HCT116 (cell line): ENCODE measurements at regions not wholly inside any gene's neighbourhood (a gene's known extent, or its start where the extent isn't known, plus 50 kb on each side); places are given as distances from the start of the nearest gene placed in this dataset.

Experiments
- ELF1 ChIP-seq: IDR thresholded peaks from 2 replicates; pipeline ENCODE4 v1.6.1; 2012; ENCODE audit warnings: low read depth, borderline replicate concordance
- EZH2 ChIP-seq: fragments of 200-600 bp; sonication (generic); IDR thresholded peaks from 2 replicates; pipeline ENCODE4 v1.6.1; 2017; ENCODE audit warnings: antibody characterized with exemption, mixed run types
- FOSL1 ChIP-seq: IDR thresholded peaks from 2 replicates; pipeline ENCODE4 v1.6.1; 2012; ENCODE audit warnings: low read depth
- POLR2A ChIP-seq: IDR thresholded peaks from 2 replicates; pipeline ENCODE4 v1.7.0; 2011; ENCODE audit warnings: borderline replicate concordance; ENCODE audit not compliant: insufficient read depth, insufficient read length; ENCODE audit errors: extremely low read depth
- POLR2AphosphoS5 ChIP-seq: IDR thresholded peaks from 2 replicates; pipeline ENCODE4 v1.6.1; 2011; ENCODE audit warnings: mild to moderate bottlenecking, low read depth, low read length, moderate library complexity
- RAD21 ChIP-seq: IDR thresholded peaks from 2 replicates; pipeline ENCODE4 v1.6.1; 2012; ENCODE audit warnings: low read depth, mild to moderate bottlenecking
- SP1 ChIP-seq: IDR thresholded peaks from 2 replicates; pipeline ENCODE4 v1.6.1; 2012; ENCODE audit warnings: low read depth
- TCF7L2 ChIP-seq: IDR thresholded peaks from 2 replicates; pipeline ENCODE4 v1.7.0; 2011; ENCODE audit warnings: borderline replicate concordance, inconsistent platforms; ENCODE audit not compliant: insufficient read depth, insufficient read length; ENCODE audit errors: extremely low read depth
- ZNF274 ChIP-seq: fragments of 200-500 bp; sonication (Bioruptor generic); IDR thresholded peaks from 2 replicates; pipeline ENCODE4 v1.6.1; 2014; ENCODE audit warnings: mild to moderate bottlenecking, low read depth, low read length, inconsistent platforms
- TF ChIP-seq, protein P1 (sequence below): IDR thresholded peaks from 2 replicates; pipeline ENCODE4 v1.6.1; 2011; ENCODE audit warnings: mild to moderate bottlenecking, low read length, moderate library complexity; ENCODE audit not compliant: insufficient replicate concordance; ENCODE audit errors: extremely low read depth
- TF ChIP-seq, protein P2 (sequence below), 3 experiments: fragments of 200-600 bp in 1 of 3; sonication (generic) in 1 of 3; IDR thresholded peaks in 2 of 3; conservative IDR thresholded peaks in 1 of 3; 2 replicates each; pipeline ENCODE4 v1.5.1; 2012 to 2017; ENCODE audit warnings: low read depth in 2 of 3, low read length in 2 of 3, antibody characterized with exemption in 1 of 3, borderline replicate concordance in 1 of 3, control low read depth in 1 of 3, mild to moderate bottlenecking in 1 of 3, mixed read lengths in 1 of 3, mixed run types in 1 of 3, moderate library complexity in 1 of 3; ENCODE audit not compliant: insufficient read depth in 1 of 3

DNA sequence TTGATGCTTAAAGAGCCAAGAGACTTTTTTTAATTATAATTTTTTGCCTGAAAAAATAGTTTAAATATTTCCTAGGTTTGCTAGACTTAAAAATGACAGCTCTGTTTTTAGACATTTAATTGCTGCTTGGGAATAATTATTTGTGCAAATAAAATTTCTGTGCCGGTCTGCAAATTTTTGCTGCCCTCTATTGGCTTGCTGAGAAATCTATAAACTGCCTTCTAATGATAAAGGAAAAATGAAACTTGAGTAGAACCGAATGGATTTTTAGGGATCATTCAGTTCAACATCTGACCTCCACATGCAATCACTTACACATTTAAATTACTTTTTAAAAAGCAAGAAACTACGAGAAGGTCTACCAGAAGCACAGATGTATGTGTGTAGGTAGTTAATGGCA lies 434.0 kb downstream of the FAM133A start:
- TF ChIP-seq RAD21 (no peak), ELF1 (no peak), ZNF274 (no peak), POLR2A (no peak), FOSL1 (no peak), EZH2 (no peak), TCF7L2 (no peak), POLR2AphosphoS5 (no peak), SP1 (no peak)
- TF ChIP-seq, protein P1, sequence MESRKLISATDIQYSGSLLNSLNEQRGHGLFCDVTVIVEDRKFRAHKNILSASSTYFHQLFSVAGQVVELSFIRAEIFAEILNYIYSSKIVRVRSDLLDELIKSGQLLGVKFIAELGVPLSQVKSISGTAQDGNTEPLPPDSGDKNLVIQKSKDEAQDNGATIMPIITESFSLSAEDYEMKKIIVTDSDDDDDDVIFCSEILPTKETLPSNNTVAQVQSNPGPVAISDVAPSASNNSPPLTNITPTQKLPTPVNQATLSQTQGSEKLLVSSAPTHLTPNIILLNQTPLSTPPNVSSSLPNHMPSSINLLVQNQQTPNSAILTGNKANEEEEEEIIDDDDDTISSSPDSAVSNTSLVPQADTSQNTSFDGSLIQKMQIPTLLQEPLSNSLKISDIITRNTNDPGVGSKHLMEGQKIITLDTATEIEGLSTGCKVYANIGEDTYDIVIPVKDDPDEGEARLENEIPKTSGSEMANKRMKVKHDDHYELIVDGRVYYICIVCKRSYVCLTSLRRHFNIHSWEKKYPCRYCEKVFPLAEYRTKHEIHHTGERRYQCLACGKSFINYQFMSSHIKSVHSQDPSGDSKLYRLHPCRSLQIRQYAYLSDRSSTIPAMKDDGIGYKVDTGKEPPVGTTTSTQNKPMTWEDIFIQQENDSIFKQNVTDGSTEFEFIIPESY, result no peak
- TF ChIP-seq, protein P2, sequence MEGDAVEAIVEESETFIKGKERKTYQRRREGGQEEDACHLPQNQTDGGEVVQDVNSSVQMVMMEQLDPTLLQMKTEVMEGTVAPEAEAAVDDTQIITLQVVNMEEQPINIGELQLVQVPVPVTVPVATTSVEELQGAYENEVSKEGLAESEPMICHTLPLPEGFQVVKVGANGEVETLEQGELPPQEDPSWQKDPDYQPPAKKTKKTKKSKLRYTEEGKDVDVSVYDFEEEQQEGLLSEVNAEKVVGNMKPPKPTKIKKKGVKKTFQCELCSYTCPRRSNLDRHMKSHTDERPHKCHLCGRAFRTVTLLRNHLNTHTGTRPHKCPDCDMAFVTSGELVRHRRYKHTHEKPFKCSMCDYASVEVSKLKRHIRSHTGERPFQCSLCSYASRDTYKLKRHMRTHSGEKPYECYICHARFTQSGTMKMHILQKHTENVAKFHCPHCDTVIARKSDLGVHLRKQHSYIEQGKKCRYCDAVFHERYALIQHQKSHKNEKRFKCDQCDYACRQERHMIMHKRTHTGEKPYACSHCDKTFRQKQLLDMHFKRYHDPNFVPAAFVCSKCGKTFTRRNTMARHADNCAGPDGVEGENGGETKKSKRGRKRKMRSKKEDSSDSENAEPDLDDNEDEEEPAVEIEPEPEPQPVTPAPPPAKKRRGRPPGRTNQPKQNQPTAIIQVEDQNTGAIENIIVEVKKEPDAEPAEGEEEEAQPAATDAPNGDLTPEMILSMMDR (IDR thresholded peaks at IDR 0.05 in 2 of 3, conservative IDR thresholded peaks at IDR 0.05 in 1 of 3; ENCODE audit: borderline replicate concordance in 1 of 3, insufficient read depth in 1 of 3, low read depth in 2 of 3, low read length in 2 of 3), result no peak
